DND-41 (cell line): ENCODE measurements at regions not wholly inside any gene's neighbourhood (a gene's known extent, or its start where the extent isn't known, plus 50 kb on each side); places are given as distances from the start of the nearest gene placed in this dataset.

Source experiments
- CTCF ChIP-seq: IDR thresholded peaks from 2 replicates; pipeline ENCODE4 v1.5.1; 2012; ENCODE audit warnings: borderline replicate concordance, low read length, moderate library complexity, mild to moderate bottlenecking; ENCODE audit not compliant: poor library complexity, severe bottlenecking; ENCODE audit errors: extremely low read depth
- EZH2 ChIP-seq: IDR thresholded peaks from 3 replicates; pipeline ENCODE4 v1.6.1; 2012; ENCODE audit warnings: borderline replicate concordance, low read depth, mild to moderate bottlenecking, moderate library complexity, low read length, inconsistent platforms; ENCODE audit not compliant: severe bottlenecking

GRCh38 chr3:35927441-35927840 lies 288.1 kb downstream of the ARPP21 start:
- no peak for TF ChIP-seq EZH2
- no peak for TF ChIP-seq CTCF
